Naive thymus-derived CD4-positive, alpha-beta T cell (primary cell): ENCODE measurements at regions not wholly inside any gene's neighbourhood (a gene's known extent, or its start where the extent isn't known, plus 50 kb on each side); places are given as distances from the start of the nearest gene placed in this dataset.

Experiments used
- ATAC-seq: fragments of 150-1000 bp; cut with Tn5 transposase; 2 replicates; pipeline ENCODE4 v1.10.0; 2021; ENCODE audit warnings: mild to moderate bottlenecking, moderate library complexity
- CTCF ChIA-PET: fragments of 350-600 bp; sonication (Branson Sonifier 250); formaldehyde crosslinking; loops from one replicate; lab custom pipeline; 2021; ENCODE audit warnings: antibody characterized with exemption; lab: Charles Lee
- POLR2A ChIA-PET: fragments of 350-600 bp; sonication (Branson Sonifier 250); formaldehyde crosslinking; loops from one replicate; lab custom pipeline; 2021; ENCODE audit warnings: antibody characterized with exemption, inconsistent platforms; lab: Charles Lee
- DNase-seq, 9 donors: peaks; one replicate each; pipeline versions ENCODE4 v3.0.0 to v3.0.0-alpha.2; 2020 to 2022; ENCODE audit warnings: mixed read lengths in 1 of 9
- H3K27ac ChIP-seq: one replicate; pipeline ENCODE4 v1.7.0; 2013; ENCODE audit warnings: mild to moderate bottlenecking, low read depth, low read length, moderate library complexity
- H3K27me3 ChIP-seq, 2 donors: one replicate each; pipeline ENCODE4 v1.7.0; 2013; ENCODE audit warnings: low read length in 2 of 2, mild to moderate bottlenecking in 2 of 2, moderate library complexity in 2 of 2; ENCODE audit not compliant: control insufficient read depth in 2 of 2, insufficient read depth in 2 of 2
- H3K36me3 ChIP-seq, 3 experiments: 1 replicate in 2 of 3; 2 replicates in 1 of 3; pipeline ENCODE4 v1.7.0; 2013; ENCODE audit warnings: low read length in 3 of 3, mild to moderate bottlenecking in 3 of 3, moderate library complexity in 1 of 3; ENCODE audit not compliant: insufficient read depth in 3 of 3, control insufficient read depth in 2 of 3
- H3K4me1 ChIP-seq, 2 donors: one replicate each; pipeline ENCODE4 v1.7.0; 2013; ENCODE audit warnings: low read length in 2 of 2, mild to moderate bottlenecking in 2 of 2, moderate library complexity in 1 of 2; ENCODE audit not compliant: control insufficient read depth in 2 of 2, insufficient read depth in 2 of 2
- H3K4me3 ChIP-seq: 2 replicates; pipeline ENCODE4 v1.7.0; 2013; ENCODE audit warnings: mild to moderate bottlenecking, low read length
- H3K9me3 ChIP-seq, 3 experiments: 1 replicate in 2 of 3; 2 replicates in 1 of 3; pipeline ENCODE4 v1.7.0; 2013; ENCODE audit warnings: low read length in 3 of 3; ENCODE audit not compliant: control insufficient read depth in 2 of 3
- H3K27ac Mint-ChIP-seq, 9 donors: one replicate each; pipeline ENCODE4 v1.8.0; 2020 to 2022; ENCODE audit warnings: mixed read lengths in 9 of 9, mild to moderate bottlenecking in 8 of 9, moderate library complexity in 5 of 9, inconsistent platforms in 2 of 9
- H3K27me3 Mint-ChIP-seq, 5 donors: one replicate each; pipeline ENCODE4 v1.8.0; 2021 to 2022; ENCODE audit warnings: mixed read lengths in 5 of 5, mild to moderate bottlenecking in 1 of 5
- H3K36me3 Mint-ChIP-seq, 5 donors: one replicate each; pipeline ENCODE4 v1.8.0; 2020 to 2022; ENCODE audit warnings: mixed read lengths in 5 of 5, mild to moderate bottlenecking in 3 of 5, inconsistent platforms in 1 of 5
- H3K4me1 Mint-ChIP-seq, 7 donors: one replicate each; pipeline ENCODE4 v1.8.0; 2020 to 2022; ENCODE audit warnings: mixed read lengths in 7 of 7, mild to moderate bottlenecking in 3 of 7, inconsistent platforms in 1 of 7
- H3K4me3 Mint-ChIP-seq, 10 donors: one replicate each; pipeline ENCODE4 v1.8.0; 2020 to 2022; ENCODE audit warnings: mild to moderate bottlenecking in 10 of 10, mixed read lengths in 10 of 10, moderate library complexity in 6 of 10, inconsistent platforms in 2 of 10
- H3K9me3 Mint-ChIP-seq, 11 donors: one replicate each; pipeline ENCODE4 v1.8.0; 2020 to 2022; ENCODE audit warnings: mixed read lengths in 11 of 11, mild to moderate bottlenecking in 4 of 11, inconsistent platforms in 1 of 11, moderate library complexity in 1 of 11
- intact Hi-C, 2 donors: fragments of 100-400 bp; cut with micrococcal nuclease; formaldehyde crosslinking; loops; one replicate each; pipeline ENCODE4 v1.15.1; 2023

- CTCF ChIA-PET: no interaction called here
- no peak for DNase-seq
These were observed 879.6 kb upstream of the PCDH10 start for GRCh38 chr4:132269303-132269990.

GRCh38 chr4:132275583-132276121 is 873.4 kb upstream of the PCDH10 start:
- no peaks in the 10 kb centered on the region for H3K4me1 Mint-ChIP-seq

More at GRCh38 chr4:132269303-132269990, 879.6 kb upstream of the PCDH10 start:
- Histone ChIP-seq H3K27me3 (no peaks in the 10 kb centered on the region), H3K9me3 (no peaks in the 10 kb centered on the region), H3K36me3 (no peaks in the 10 kb centered on the region), H3K4me1 (no peaks in the 10 kb centered on the region), H3K27ac (no peak overlapping the region), H3K4me3 (no peak overlapping the region)
- POLR2A ChIA-PET: no interaction called here
- intact Hi-C loops: no loop called here
- no peak for ATAC-seq
- H3K27ac Mint-ChIP-seq: no peak overlapping the region
- peaks cover 0 to 3% (median 0%) of the 10 kb centered on the region in 11 donors for H3K9me3 Mint-ChIP-seq
- no peaks in the 10 kb centered on the region for H3K27me3 Mint-ChIP-seq
- H3K36me3 Mint-ChIP-seq: no peaks in the 10 kb centered on the region
- H3K4me3 Mint-ChIP-seq: no peak overlapping the region
- no peaks in the 10 kb centered on the region for H3K4me1 Mint-ChIP-seq

GRCh38 chr4:132276185-132276584 is 872.9 kb upstream of the PCDH10 start:
- Histone ChIP-seq H3K36me3 (no peaks in the 10 kb centered on the region), H3K9me3 (no peaks in the 10 kb centered on the region), H3K27me3 (no peaks in the 10 kb centered on the region), H3K27ac (no peak overlapping the region), H3K4me3 (no peak overlapping the region), H3K4me1 (no peaks in the 10 kb centered on the region)
- H3K36me3 Mint-ChIP-seq: no peaks in the 10 kb centered on the region
- no peaks in the 10 kb centered on the region for H3K27me3 Mint-ChIP-seq
- no peak overlapping the region for H3K4me3 Mint-ChIP-seq
- no peaks in the 10 kb centered on the region for H3K4me1 Mint-ChIP-seq
- DNase-seq: no peak
- ChIA-PET POLR2A (no interaction called here), CTCF (no interaction called here)
- no peak for ATAC-seq
- H3K9me3 Mint-ChIP-seq: peaks cover 0 to 3% (median 0%) of the 10 kb centered on the region in 11 donors
- intact Hi-C loops: no loop called here
- H3K27ac Mint-ChIP-seq: no peak overlapping the region

More at GRCh38 chr4:132275583-132276121, 873.4 kb upstream of the PCDH10 start:
- Histone ChIP-seq H3K27me3 (no peaks in the 10 kb centered on the region), H3K27ac (no peak overlapping the region), H3K9me3 (no peaks in the 10 kb centered on the region), H3K4me3 (no peak overlapping the region), H3K36me3 (no peaks in the 10 kb centered on the region), H3K4me1 (no peaks in the 10 kb centered on the region)
- intact Hi-C loops: no loop called here
- Mint-ChIP-seq H3K4me3 (no peak overlapping the region), H3K27me3 (no peaks in the 10 kb centered on the region), H3K27ac (no peak overlapping the region), H3K9me3 (peaks cover 0 to 3% (median 0%) of the 10 kb centered on the region in 11 donors), H3K36me3 (no peaks in the 10 kb centered on the region)
- CTCF ChIA-PET: no interaction called here
- no peak for DNase-seq
- ATAC-seq: no peak
- POLR2A ChIA-PET: no interaction called here

- CTCF ChIA-PET: no interaction called here
- no peaks in the 10 kb centered on the region for H3K36me3 Mint-ChIP-seq
These were observed 872.1 kb upstream of the PCDH10 start for GRCh38 chr4:132276989-132277388.

GRCh38 chr4:132281733-132282132 is 867.4 kb upstream of the PCDH10 start:
- no peaks in the 10 kb centered on the region for H3K9me3 ChIP-seq
- Mint-ChIP-seq H3K4me1 (no peaks in the 10 kb centered on the region), H3K27me3 (no peaks in the 10 kb centered on the region), H3K9me3 (peaks cover 0 to 7% (median 0%) of the 10 kb centered on the region in 11 donors), H3K27ac (no peak overlapping the region), H3K36me3 (no peaks in the 10 kb centered on the region), H3K4me3 (no peak overlapping the region)
- ATAC-seq (no peak), DNase-seq (no peak)
- no peaks in the 10 kb centered on the region for H3K27me3 ChIP-seq
- intact Hi-C loops: no loop called here
- no peaks in the 10 kb centered on the region for H3K36me3 ChIP-seq
- H3K4me1 ChIP-seq: no peaks in the 10 kb centered on the region
- ChIA-PET CTCF (no interaction called here), POLR2A (no interaction called here)
- no peak overlapping the region for H3K4me3 ChIP-seq
- H3K27ac ChIP-seq: no peak overlapping the region

More at GRCh38 chr4:132276989-132277388, 872.1 kb upstream of the PCDH10 start:
- intact Hi-C loops: no loop called here
- H3K4me1 Mint-ChIP-seq: no peaks in the 10 kb centered on the region
- Histone ChIP-seq H3K4me1 (no peaks in the 10 kb centered on the region), H3K27ac (no peak overlapping the region), H3K9me3 (no peaks in the 10 kb centered on the region), H3K27me3 (no peaks in the 10 kb centered on the region), H3K36me3 (no peaks in the 10 kb centered on the region), H3K4me3 (no peak overlapping the region)
- H3K9me3 Mint-ChIP-seq: peaks cover 0 to 3% (median 0%) of the 10 kb centered on the region in 11 donors
- ATAC-seq: no peak
- POLR2A ChIA-PET: no interaction called here
- H3K4me3 Mint-ChIP-seq: no peak overlapping the region
- H3K27me3 Mint-ChIP-seq: no peaks in the 10 kb centered on the region
- no peak overlapping the region for H3K27ac Mint-ChIP-seq
- no peak for DNase-seq

- no peaks in the 10 kb centered on the region for H3K27me3 ChIP-seq
- Mint-ChIP-seq H3K4me1 (no peaks in the 10 kb centered on the region), H3K9me3 (peaks cover 0 to 9% (median 3%) of the 10 kb centered on the region in 11 donors), H3K4me3 (no peak overlapping the region), H3K27me3 (no peaks in the 10 kb centered on the region), H3K36me3 (peaks cover 0 to 5% (median 0%) of the 10 kb centered on the region in 5 donors), H3K27ac (no peak overlapping the region)
- POLR2A ChIA-PET: no interaction called here
- H3K36me3 ChIP-seq: no peaks in the 10 kb centered on the region
- no peak overlapping the region for H3K4me3 ChIP-seq
- no peak for ATAC-seq
- H3K27ac ChIP-seq: no peak overlapping the region
- CTCF ChIA-PET: no interaction called here
- no peak for DNase-seq
- intact Hi-C loops: no loop called here
- no peaks in the 10 kb centered on the region for H3K4me1 ChIP-seq
- H3K9me3 ChIP-seq: no peaks in the 10 kb centered on the region
These were observed 864.1 kb upstream of the PCDH10 start for GRCh38 chr4:132284910-132285426.

- no peak for DNase-seq
- no peaks in the 10 kb centered on the region for H3K36me3 ChIP-seq
- H3K27me3 ChIP-seq: no peaks in the 10 kb centered on the region
- ChIA-PET POLR2A (no interaction called here), CTCF (no interaction called here)
- H3K4me3 Mint-ChIP-seq: no peak overlapping the region
- intact Hi-C loops: no loop called here
- H3K9me3 Mint-ChIP-seq: peaks cover 0 to 7% (median 0%) of the 10 kb centered on the region in 11 donors
- no peaks in the 10 kb centered on the region for H3K36me3 Mint-ChIP-seq
- H3K4me3 ChIP-seq: no peak overlapping the region
- H3K27ac ChIP-seq: no peak overlapping the region
- H3K4me1 Mint-ChIP-seq: peaks cover 0 to 3% (median 0%) of the 10 kb centered on the region in 7 donors
- no peaks in the 10 kb centered on the region for H3K27me3 Mint-ChIP-seq
- H3K27ac Mint-ChIP-seq: no peak overlapping the region
- no peaks in the 10 kb centered on the region for H3K4me1 ChIP-seq
- no peaks in the 10 kb centered on the region for H3K9me3 ChIP-seq
- no peak for ATAC-seq
These were observed 851.7 kb upstream of the PCDH10 start for GRCh38 chr4:132297346-132297745.
